Activated CD4-positive, alpha-beta T cell treated with anti-CD3 and anti-CD28 coated beads, Interleukin-2, amount 50 U/mL, for 16 hours (primary cell): ENCODE measurements at regions not wholly inside any gene's neighbourhood (a gene's known extent, or its start where the extent isn't known, plus 50 kb on each side); places are given as distances from the start of the nearest gene placed in this dataset.
A peak's percentile ranks its signal among the peaks of the same experiment; 100 is the strongest.

Experiments used
- DNase-seq: peaks from one replicate; pipeline ENCODE4 v3.0.0-alpha.2; 2020

DNA sequence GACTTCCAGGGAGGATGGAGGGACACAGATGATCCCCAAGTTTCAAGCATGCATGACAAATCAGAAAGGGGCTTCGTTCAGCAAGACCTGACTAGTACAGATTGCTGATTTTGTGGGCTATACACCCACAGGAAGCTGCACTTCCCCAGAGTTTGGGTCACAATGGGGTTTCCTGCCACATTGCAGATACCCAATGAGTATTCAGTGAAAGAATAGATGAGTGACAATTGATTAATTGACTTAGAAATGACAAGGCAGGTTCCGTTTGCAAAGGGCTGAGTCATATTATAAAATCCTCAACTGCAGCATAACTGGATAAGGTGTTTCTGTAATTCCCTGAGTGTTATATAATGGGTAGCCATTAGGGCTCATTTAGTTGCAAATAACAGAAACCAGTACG lies 146.6 kb upstream of the TBL1X start:
- DNase-seq: peak; percentile 60

DNA sequence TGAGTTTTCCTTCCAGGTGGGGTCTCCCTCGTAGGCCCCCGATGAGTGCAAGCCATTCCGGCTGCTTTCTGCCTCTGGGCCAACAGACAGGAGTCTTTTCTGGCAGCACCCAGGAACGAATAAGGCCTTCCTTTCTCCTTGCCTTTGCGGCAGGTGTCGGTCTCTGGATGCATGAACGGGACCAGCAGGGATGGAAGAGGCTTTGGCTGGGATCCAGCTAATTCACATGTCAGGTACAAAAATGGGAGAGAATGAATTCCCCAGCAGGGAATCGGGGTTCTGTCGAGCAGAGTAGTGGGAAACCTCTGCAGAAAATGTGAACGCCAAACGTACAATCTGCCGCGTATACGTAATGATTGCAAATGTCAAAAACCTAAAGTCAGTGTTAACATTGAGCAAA lies 146.1 kb upstream of the TBL1X start:
- DNase-seq: no peak

DNA sequence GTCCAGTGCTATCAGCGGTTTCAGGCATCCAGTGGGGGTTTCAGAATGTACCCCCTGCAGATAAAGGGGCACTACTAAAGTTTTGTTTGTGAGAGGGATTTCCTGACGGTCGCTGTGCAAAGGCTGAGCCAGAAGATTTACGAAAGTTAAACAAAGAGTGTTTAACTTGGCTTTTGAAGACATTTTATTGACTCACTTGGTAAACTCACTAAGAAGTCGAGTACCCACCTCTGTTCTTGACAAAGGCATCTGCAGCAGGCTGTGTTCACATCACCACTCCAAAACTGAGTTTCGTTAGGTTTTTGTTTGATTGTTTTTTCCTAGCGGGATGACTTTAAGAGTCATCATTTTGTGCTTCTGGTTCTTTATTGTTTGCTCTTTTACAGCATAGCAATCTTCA lies 143.9 kb upstream of the TBL1X start:
- DNase-seq: no peak

DNA sequence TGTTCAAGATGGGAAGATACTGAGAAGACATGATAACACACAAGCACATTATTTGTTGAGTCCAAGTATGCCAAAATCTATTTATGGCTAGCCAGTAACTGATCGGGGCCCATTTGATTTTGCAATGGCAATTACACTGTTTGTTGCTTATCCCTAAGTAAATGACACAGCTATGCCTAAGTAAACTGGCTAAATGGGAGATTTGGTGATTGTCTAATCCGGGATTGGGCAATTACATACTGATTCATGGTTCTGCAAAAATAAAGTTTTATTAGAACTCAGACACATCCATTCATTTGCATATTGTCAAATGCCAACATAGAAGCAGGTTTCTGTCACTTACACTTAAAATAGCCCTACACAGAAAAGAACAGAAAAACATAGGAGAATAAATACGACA lies 140.2 kb upstream of the TBL1X start:
- DNase-seq: no peak

DNA sequence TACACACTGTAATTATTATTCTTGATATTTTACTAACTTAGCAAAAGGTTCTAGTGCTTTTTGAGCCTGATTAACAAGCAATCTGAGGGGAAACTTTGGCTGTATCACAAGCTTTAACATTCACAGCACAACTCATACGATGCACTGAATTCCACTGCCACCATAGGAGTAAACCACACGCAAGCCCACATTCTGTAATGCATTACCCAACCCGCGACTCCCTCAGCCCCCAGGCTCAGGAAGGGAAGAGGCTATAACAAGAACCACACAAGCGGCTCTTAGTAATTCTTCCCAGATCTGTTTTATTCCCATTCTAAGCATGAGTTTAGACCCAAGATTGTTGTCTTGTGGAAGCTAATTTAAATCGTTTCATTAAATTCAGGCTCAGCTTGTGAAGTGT lies 138.5 kb upstream of the TBL1X start:
- no peak for DNase-seq

DNA sequence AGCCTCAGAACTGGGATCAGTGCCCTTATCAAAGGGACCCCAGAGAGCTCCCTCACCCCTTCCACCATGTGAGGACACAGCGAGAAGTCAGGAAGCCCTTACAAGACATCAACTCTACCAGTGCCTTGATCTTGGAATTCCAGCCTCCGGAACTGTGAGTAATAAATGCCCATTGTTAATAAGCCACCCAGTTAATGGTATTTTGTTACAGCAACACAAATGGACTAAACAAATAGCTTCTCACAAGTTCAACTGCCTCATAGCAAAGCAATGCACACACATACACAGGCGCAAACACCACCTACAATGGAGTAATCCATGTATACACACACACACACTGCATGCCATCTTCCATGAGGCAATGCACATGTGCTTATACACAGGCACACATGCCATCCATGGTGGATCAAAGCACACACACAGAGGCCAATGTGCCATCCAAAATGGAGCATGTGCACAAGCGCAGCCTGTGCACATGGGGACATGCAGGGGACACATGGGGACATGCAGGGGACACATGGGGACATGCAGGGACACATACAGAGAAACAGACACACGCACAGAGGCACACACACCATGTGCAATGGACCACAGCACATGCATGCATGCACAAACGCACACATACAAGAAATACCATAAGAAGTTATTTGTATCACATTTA lies 137.6 kb upstream of the TBL1X start:
- no peak for DNase-seq

DNA sequence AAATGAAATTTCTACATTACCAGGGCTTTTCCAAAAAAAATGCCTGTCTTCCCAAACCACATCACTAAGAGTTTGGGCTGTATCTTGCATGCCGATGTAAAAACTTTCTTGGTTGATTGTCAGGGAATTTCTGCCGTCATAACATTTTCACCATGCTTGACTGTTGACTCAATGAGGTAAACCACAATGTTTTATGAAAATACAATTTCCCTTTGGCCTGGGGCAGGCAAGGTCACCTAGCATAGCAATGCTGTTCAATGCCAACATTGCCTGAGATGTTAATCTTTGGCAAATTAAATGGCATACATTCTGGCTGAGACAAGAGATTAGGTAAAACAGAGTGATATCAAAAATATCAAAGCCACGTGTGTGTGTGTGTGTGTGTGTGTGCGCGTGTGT lies 137.1 kb upstream of the TBL1X start:
- DNase-seq: no peak

DNA sequence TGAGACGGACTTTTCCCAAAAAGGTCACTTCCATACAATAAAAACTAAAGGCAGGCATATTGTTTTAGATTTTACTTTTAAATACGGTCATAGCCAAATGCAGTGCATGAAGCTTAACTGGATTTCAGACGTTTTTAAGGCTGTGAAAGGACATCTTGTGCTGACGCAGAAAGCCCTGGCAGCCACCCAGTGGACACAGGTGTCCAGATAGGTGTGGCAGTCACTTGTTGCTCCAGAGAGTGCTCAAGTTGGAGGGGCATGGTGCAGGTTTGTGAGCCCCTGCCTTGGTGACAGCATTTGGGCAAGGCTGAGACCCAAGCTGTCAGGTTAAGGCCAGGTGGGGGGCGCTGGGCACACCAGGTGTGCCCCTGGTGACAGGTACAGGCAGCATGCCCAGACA lies 135.8 kb upstream of the TBL1X start:
- DNase-seq: no peak

DNA sequence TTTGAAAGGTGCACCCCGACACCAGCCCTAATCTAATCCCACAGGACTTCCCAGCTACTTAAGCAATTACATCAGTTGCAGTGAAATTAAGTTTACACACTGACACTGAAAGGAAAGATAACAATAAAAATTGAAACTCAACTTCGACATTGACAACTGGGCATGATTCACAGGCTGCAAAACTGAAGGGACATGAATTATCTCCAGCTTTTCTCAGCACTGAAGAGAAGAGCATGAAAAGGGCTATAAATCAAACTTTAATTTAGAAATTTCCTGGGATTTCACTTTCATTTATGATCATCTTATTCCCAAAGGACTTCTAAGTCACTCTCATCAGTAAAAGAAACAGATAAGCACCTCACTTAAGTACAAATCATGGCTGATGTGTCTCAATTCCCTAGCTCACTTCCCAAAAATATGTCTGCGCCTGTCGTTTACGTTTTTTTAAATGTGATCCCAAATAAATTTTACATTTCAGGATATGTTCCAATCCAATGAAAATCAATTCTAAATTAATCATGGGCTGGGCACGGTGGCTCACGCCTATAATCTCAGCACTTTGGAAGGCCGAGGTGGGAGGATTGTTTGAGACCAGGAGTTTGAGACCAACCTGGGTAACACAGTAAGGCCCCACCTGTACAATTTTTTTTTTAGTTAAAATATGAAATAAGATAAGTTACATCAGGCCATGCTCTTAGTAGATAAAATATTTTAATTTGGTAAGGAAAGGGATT lies 134.4 kb upstream of the TBL1X start:
- no peak for DNase-seq

DNA sequence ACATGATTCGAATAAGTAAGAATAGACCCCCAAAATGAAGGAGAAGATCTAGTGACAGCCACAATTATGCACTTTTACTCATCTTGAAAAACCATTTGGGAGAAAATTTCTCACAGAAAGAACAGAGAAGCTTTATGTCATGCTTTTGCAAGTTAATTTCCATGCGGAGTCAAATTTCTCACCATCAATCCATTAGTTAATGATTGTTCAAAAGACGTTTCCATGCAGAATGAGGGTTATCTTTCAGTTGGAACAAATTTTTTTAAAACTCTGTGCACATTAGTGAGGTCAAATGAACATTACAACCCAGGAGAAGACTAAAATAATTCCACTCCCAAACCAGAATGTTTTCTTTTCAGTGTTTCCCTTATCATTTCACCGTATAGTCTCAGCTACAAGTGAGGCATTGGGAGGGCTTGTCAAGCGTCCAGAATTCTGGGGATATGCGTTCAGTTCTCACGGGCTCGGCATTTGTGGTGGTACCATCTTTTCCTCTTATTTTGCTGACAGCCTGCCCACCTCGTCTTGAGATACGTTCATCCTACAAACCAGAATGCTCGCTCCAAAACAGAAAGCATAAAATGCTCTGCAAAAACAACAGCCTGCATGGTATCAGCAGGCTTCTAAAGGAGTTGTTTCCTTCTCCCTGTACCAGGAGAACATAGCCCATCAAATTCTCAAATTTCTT lies 130.8 kb upstream of the TBL1X start:
- DNase-seq: no peak

DNA sequence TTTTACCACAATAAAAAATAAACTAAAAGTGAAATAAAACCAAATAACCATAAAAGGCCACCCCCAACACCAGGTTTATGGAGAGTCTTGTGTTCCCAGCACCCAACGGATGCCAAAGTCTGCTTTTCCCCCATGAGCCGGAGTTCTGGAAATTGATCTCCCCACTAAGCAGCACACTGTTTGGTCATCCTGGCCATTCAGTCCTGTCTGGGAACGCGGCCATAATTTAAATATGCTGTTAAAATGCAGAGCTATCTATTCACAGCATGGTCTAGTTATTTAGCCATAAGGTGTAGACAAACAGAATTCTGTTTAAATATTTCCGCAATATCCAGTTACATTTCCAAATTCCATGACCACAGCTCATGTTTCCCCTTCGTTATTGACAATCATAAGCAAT lies 129.6 kb upstream of the TBL1X start:
- no peak for DNase-seq

DNA sequence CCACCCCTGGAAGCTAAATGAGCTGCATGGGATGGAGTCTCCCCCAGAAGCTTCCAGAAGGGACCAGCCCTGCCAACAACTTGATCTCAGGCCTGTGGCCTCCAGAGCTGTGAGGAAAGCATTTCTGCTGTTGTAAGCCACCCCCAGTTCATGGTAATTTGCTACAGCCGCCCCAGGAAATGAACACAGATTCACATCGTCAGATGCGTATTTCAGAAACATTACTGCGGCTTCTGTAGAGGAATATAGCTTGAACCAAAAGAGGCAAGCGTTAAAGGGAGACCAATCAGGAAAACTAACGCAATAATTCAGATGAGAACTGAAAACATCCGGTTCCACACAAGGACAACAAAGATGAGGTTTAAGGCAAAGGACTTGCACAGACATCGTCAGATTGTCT lies 128.4 kb upstream of the TBL1X start:
- peak; percentile 15 for DNase-seq

DNA sequence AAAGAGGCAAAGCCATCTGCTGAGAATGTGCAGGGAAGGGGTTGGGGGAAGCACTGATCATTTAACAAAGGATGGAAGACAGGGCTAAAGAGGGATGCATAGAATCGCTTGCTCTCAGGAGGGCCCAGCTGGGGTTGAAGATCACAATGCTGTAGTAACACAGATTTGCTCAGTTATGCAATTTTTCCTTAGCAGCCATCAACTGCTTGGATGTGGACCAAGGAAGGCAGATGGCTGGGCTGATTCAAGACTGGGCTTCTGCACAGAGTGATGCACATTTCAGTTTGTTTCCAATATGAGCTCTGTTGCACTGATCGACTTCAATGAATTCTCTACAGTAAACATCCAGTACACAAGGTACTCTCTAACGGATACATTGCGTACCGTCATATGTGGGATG lies 127.8 kb upstream of the TBL1X start:
- DNase-seq: no peak

DNA sequence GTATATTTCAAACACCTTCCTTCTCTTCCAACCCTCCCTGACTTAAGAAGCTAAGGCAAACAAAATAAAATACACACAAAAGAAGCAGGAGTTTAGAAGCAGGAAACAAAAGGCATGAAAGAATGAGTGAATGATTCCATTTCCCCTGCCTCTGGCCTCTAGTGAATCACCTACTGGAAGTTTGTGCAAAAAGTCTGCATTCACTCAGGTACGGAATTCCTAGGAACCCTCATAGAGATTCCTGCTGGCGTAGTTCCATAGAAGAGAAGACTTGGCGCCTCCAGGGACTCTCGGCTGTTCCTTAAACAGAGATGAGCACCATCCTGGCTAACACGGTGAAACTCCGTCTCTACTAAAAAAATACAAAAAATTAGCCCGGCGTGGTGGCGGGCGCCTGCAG lies 125.9 kb upstream of the TBL1X start:
- no peak for DNase-seq

DNA sequence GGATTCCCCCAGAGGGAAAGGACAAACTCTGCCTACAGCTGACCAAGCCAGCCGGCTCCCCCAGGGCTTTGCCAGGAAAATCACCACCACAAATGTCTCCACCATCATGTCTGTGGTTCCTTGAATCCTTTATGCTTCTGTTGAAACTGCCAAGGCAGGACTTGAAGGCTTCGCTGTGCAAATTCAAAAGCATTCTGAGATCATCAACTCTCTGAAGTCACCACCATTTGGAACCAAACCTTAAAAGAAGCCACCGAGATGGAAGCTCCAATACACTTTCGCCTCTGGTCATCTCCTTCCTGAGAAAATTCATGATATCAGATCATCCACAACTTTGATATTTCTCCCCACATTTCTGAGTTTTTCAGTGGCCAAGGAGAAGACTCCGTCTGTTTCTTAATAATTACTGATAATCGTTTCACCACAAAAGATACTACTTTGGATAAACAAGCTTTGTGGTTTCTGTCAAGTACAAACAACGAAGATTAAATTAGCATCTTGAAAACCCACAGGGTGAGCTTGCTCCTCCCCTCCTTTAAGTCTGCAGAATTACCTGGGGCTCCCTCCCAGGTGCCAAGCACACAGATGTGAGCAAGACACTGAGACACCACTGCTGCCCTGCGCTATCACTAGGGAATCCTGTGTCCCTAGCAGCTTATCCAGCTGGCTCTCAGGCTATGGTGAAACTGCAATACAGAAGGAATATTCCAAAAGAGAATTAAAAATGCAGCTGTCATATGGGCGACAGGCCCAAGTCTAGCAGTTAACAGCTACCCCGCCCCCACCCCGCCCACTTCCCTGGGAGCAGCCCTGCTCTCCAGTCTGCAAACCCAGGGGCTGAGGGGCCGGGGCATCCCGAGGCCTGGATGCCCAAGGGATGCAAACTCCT lies 125.0 kb upstream of the TBL1X start:
- DNase-seq: peak; percentile 11

DNA sequence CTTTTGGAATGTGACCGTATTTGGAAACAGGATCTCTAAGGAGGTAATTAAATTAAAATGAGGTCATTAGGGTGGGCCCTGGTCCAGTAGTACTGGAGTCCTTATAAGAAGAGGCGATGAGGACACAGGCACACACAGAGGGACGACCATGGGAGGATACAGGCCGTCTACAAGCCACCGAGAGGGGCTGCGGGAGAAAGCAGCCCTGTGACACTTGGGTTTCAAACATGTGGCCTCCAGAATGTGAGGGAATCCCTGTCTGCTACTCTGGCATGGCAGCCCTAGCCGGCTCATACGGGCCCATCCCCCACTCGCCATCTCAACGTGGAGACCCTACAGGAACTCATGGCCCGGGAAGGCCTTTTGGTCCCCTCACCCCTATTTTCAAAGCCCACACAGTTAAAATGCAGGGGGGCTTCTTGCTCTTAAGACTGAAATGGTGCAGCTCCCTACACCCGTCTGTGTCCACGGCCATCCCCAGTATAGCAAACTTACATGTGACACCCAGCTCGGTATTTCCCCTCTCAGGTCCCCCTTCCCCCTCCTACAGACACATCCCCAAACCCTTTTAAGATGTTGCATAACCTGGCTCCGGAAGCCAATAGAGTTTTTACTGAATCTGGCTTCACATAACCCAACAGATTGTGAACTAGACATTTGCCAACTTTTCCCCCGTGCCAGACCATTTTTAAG lies 124.1 kb upstream of the TBL1X start:
- DNase-seq: peak; percentile 56

DNA sequence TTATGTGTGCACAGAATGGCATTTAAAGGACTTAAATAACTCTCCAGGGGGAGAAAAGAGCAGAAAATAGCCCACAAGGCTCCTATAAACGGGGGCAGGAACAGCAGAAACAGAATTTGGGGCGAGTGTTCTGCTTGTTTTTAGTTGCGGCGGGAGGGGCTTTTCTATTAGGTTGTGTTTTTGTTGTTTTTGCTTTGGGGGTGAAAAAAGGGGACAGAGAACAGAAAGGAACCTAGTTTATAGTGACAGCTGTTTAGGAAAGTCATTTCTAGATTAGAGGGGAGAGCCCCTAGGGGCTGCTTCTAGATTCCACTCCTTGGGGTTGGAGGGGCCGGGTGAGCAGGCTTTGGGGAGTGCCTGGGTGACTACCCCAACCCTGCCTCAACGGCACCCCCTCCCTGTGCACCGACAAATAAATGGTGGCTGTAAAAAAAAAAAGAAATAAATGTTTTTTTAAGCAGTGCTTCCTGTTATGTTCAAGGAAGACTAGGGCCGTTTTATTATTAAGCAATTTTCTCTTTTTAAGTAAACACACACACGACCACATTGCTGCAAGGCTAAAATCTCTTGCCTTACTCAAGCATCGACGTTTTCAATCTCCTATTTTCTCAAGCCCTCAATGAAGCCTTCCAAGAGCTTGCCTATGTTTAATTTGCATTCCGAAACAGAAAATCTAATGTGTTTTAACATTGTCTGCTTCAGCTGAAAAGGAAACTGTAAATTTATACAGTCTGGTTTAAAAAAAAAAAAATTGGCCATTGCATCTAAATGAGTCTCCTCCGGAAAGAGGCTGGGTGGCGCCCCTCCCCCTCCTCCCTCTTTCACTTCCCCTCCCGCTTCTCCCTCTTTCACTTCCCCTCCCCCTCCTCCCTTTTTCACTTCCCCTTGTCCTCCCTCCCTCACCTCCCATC lies 123.3 kb upstream of the TBL1X start:
- DNase-seq: peak; percentile 80

DNA sequence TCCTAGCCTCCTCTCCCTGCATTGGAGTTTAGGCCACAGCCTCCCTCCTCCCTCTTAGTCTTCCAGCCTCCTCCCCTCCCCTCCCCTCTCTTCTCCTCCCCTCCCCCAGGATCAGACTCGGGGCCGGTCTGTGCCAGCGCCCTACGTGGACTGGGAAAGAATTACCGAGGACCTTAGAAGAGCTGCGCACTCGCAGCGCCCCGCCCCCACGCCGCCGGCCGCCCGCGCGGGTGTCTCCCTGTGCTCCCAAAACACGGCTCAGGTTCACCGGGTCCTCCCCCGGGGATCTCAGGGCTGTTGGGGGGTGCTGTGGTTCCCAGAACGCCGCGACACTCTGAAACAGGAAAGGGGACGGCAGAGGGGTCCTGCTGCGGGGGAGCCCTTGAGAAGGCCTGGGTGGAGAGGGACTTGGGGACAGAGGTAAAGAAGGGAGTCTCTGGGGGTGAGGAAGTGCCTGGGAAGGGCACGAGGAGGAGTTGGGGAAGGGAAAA lies 122.3 kb upstream of the TBL1X start:
- peak; percentile 68 for DNase-seq

DNA sequence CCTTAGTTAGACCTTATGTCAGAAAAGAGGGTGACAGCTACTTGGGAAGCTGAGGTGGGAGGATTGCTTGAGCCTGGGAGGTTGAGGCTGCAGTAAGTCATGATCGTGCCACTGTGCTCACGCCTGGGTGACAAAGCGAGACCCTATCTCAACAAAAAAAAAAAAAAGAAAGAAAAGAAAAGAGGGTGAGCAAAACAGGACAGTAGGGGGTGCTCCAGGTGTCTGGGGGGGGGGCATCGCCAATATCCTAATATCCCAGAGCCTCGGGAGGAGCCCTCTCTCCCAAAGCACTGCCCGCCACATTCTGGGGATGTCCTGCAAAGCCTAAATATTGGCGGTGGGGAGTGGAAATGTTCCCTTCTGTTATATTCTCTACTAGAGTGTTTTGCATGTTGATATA lies 120.9 kb upstream of the TBL1X start:
- no peak for DNase-seq

DNA sequence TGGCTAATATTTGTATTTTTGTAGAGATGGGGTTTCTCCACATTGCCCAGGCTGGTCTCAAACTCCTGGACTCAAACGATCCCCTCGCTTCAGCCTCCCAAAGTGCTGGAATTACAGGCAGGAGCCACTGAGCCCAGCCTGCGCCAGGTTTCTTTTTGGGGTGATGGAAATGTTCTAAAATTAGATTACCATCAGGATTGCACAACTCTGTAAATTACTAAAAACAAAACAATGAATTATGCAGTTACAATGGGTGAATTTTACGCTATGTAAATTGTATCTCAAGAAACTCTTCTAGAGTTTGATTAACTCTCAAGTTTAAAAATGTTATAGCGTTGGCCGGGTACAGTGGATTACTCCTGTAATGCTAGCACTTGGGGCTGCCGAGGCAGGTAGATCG lies 118.9 kb upstream of the TBL1X start:
- no peak for DNase-seq
